HG03159 (cell line): ENCODE measurements at regions not wholly inside any gene's neighbourhood (a gene's known extent, or its start where the extent isn't known, plus 50 kb on each side); places are given as distances from the start of the nearest gene placed in this dataset.
"Not testable (repeated sequence)": the region's sequence is repeated elsewhere in the genome, so short reads cannot be mapped to it uniquely, and the experiment has no call there.

Experiments used
- ATAC-seq: cut with Tn5 transposase; IDR thresholded peaks from one replicate; pipeline ENCODE4 v1.9.1; 2021; ENCODE audit warnings: mild to moderate bottlenecking, moderate library complexity; ENCODE audit not compliant: unreplicated experiment

DNA sequence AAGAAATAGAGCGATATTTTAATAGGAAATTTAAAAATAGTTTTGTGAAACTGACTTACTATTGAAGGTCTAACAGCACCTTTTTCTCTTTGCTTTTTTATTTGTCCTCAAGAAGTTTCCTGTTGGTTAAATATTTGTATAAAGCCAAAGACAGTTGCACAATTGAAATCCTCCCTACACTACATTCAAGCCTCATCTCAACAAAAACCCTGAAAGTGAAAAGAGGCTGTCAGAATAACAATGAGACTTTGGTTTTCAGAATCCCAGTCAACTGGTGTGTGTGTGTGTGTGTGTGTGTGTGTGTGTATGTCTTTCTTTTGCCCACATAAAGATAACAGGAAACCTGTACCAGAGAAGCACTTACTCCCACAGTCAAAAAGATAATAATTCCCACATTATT lies 313.6 kb upstream of the FRG1 start:
- ATAC-seq: not testable (repeated sequence)

DNA sequence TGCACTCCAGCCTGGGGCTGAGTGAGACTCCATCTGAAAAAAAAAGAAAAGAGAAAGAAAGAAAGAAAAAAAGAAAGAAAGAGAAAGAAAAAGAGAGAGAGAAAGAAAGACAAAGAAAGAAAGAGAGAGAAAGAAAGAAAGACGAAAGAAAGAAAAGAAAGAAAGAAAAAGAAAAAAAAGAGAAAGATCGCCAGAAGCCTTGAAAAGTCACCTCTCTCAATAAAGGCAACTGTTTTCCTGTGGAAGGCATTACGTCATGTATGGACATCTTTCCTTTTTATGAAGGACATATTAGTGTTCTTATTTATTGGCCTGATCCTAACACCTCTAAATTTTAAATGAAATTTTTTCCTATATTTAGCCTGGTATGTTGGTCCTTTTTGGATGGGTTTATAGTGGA lies 310.9 kb upstream of the FRG1 start:
- not testable (repeated sequence) for ATAC-seq

DNA sequence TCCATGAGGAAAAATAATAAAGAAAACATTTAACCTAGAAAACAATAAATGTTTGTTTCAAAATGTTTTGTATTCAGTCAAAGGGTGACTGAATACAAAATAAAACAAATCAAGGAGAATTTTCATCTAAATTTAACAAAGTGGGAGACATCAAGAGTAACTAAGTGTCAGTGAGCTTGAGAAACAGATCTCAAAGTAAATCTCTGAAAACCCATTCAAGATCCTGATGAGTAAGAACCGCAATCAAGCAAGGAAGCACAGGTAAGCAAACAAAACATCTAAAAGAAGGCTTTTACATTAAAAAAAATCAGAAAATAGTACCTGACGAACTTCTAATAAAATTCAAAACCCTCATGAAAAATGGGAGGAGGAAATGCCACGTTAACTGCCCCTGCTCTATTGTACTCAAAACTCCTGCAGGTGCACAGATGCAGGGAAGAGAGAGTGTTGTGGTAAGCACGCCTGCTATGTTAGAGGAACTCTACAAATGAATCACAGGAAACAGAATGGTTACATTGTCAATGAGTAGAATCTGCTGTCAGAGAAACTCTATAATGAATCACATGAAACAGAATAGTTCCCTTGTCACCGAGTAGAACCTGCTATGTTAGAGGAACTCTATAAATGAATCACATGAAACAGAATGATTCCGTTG lies 309.6 kb upstream of the FRG1 start:
- peak; percentile 65 for ATAC-seq

DNA sequence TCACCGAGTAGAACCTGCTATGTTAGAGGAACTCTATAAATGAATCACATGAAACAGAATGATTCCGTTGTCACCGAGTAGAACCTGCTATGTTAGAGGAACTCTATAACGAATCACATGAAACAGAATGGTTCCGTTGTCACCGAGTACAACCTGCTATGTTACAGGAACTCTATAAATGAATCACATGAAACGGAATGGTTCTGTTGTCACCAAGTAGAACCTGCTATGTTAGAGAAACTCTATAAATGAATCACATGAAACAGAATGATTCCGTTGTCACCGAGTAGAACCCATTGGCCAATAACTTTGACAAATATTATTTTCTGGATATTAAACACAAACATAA lies 309.1 kb upstream of the FRG1 start:
- ATAC-seq: not testable (repeated sequence)

DNA sequence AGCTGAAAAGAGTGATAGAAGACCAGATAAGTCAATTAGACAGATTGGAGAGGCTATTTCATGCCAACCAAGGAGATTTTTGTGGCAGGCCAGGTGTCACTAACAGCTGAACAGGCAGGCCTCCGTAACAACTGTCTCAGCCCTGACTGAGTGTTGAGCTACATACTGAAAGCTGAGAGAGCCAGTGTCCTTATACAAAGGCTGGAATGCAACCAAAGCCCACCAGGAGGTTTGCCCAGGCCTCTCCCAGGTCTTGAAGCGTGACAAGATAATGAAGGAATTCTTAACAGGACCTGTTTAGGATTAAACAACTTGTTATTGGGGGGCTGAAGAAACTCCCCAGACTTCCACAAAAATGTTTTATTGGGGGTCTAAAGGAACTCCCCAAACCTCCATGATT lies 290.2 kb upstream of the FRG1 start:
- not testable (repeated sequence) for ATAC-seq

- not testable (repeated sequence) for ATAC-seq
Observed at GRCh38 chr4:189653130-189653653, 287.5 kb upstream of the FRG1 start.

GRCh38 chr4:189653983-189654382 lies 286.7 kb upstream of the FRG1 start:
- not testable (repeated sequence) for ATAC-seq

- not testable (repeated sequence) for ATAC-seq
Observed at GRCh38 chr4:189654396-189654795, 286.3 kb upstream of the FRG1 start.

GRCh38 chr4:189655817-189656216 lies 284.9 kb upstream of the FRG1 start:
- ATAC-seq: not testable (repeated sequence)

DNA sequence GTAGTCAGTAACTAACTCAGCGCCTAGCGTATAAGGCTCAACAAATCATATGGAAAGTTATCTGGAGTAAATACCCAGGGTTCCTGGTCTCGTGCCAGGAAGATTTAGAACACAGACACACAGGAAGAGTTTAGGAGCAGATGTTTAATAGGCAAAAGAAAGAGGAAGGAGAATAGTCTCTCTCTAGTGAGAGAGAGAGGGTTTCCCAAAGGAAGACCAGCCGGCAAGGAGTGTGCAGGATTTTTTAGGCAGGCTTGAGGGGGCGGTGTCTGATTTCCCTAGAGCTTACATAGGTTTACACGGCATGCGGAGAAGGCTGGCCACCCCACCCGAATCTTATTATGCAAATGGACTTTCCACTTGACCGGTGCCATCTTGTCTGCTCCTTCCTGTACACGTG lies 284.0 kb upstream of the FRG1 start:
- no peak for ATAC-seq

DNA sequence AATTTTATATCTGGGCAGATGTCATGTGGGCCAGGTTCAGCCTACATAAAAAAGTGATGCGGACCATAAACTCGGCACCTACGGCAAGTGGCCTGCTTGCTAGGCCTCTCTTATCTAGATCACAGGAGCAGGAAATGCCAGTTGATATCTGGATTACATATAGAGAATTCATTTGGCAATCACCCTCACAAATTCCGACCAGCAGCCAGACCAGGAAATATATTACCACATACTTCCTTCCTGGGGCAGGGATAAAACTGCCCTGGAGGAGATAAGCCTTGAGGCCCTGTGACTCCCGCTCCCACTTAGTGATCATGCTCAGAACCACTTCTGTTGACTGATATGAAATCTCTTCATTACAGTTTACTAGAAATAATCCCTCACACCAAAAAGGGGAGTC lies 282.4 kb upstream of the FRG1 start:
- not testable (repeated sequence) for ATAC-seq

- ATAC-seq: not testable (repeated sequence)
Observed at GRCh38 chr4:189658831-189659230, 281.8 kb upstream of the FRG1 start.

GRCh38 chr4:189659287-189659686 lies 281.4 kb upstream of the FRG1 start:
- ATAC-seq: no peak

DNA sequence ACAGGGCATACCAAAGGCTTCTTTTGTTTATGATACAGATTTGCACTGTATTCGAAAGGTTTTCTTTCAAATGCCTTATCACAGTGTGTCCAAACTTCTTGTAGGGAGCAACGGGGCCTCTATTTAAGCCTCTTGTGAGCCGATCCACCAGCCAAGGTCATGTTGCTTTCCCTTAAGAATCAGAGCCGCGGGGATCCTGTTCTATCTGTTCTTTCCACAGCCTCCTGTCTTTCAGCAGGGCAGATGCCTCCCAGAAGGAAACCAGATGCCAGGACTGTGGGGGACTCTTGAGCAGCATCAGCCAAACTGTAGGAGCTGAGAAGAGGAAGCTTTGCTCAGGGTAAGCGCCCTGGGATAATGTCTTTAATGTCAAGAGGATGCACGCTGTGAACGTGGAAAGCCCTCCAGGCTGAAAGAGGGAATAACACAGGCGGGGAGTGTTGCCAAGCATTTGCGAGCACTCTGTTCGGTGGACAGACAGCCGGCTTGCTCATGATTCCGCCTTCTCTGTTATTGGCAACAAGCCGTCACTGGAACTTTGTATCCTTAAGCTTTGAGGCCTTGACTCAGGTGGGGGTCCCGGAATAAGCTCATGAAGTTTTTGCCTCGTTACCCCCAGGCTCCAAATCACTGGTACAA lies 279.8 kb upstream of the FRG1 start:
- no peak for ATAC-seq

DNA sequence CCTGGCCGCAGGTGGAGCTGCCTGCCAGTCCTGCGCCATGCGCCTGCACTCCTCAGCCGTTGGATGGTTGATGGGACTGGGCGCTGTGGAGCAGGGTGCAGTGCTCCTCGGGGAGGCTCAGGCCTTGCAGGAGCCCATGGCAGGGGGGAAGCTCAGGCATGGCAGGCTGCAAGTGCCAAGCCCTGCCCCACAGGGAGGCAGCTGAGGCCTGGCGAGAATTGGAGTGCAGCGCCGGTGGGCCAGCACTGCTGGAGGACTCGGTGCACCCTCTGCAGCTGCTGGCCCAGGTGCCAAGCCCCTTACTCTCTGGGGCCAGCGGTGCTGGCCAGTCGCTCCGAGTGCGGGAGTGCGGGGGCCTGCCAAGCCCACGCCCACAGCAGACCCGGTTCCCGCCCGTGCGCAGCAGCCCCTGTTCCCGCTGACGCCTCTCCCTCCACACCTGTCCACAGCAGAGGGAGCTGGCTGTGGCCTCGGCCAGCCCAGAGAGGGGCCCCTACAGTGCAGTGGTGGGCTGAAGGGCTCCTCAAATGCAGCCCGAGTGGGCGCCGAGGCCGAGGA lies 275.9 kb upstream of the FRG1 start:
- no peak for ATAC-seq

- not testable (repeated sequence) for ATAC-seq
Observed at GRCh38 chr4:189665712-189666305, 274.9 kb upstream of the FRG1 start.

DNA sequence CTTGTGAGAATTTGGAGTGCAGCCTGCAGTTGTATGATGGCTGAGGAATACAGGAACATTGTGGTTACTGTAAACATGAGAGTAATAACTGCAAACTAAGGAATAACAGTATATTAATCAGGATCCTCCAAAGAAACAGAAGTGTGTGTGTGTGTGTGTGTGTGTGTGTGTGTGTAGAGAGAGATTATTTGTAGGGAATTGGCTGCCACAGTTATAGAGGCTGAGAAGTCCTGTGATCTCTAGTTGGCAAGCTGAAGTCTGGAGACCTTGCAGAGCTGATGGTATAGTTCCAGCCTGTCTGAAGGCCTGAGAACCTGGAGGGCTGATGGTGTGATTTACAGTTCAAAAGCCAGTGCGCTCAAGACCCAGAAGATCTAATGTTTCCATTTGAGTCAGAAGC lies 273.3 kb upstream of the FRG1 start:
- ATAC-seq: not testable (repeated sequence)

GRCh38 chr4:189697675-189698245 lies 242.9 kb upstream of the FRG1 start:
- not testable (repeated sequence) for ATAC-seq

GRCh38 chr4:189703000-189703399 lies 237.7 kb upstream of the FRG1 start:
- not testable (repeated sequence) for ATAC-seq

DNA sequence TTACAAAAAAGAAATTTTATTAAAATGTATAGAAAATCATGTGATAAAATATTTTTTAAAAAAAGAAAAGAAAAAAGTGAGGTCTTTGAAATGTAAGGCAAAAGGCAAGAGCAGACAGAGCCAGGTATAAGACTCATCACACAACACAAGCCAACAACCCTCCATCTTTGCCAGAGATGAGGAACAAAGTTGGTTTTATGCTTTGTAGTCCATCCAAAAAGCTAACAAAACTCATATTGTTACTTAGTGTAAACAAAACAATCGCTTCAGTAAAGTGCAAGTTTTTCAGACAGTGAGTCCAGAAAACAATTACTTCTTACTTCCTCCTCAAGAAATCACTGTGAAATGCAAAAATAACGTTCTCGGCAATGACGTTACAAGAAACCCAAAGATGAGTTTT lies 233.9 kb upstream of the FRG1 start:
- ATAC-seq: not testable (repeated sequence)

DNA sequence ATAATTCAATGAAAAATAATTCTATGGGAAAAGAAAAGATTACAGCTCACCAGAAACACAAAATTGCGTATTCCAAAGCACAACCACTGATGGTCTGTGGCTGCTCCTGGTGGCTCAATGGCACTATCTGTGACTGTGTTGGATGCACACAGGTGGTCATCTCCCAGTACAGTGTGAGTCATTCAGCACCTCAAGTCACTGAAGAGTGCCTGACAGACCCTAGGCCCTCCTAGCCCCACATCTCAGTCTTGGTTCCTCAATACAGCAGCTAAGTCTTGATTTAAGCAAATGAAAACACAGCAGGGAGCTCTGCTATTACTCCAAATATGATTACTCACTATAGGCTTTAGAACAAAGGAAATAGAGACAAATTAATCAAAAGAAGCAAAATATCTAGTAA lies 233.4 kb upstream of the FRG1 start:
- not testable (repeated sequence) for ATAC-seq
